Activated CD8-positive, alpha-beta memory T cell treated with anti-CD3 and anti-CD28 coated beads, Interleukin-2, amount 10 ng/mL, durations not matched to agents 7 days and 5 days (primary cell): ENCODE measurements at regions not wholly inside any gene's neighbourhood (a gene's known extent, or its start where the extent isn't known, plus 50 kb on each side); places are given as distances from the start of the nearest gene placed in this dataset.

Source experiments
- ATAC-seq: fragments of 150-1000 bp; cut with Tn5 transposase; one replicate; pipeline ENCODE4 v1.10.0; 2021; ENCODE audit warnings: moderate library complexity
- CTCF ChIA-PET: fragments of 350-600 bp; sonication (Branson Sonifier 250); formaldehyde crosslinking; loops from one replicate; lab custom pipeline; 2021; ENCODE audit warnings: antibody characterized with exemption; lab: Charles Lee
- DNase-seq: peaks from one replicate; pipeline ENCODE4 v3.0.0-alpha.2; 2020
- H3K27ac Mint-ChIP-seq: one replicate; pipeline ENCODE4 v1.8.0; 2021; ENCODE audit warnings: mild to moderate bottlenecking, mixed read lengths
- H3K27me3 Mint-ChIP-seq: one replicate; pipeline ENCODE4 v1.8.0; 2021; ENCODE audit warnings: mixed read lengths
- H3K36me3 Mint-ChIP-seq: one replicate; pipeline ENCODE4 v1.8.0; 2021; ENCODE audit warnings: mild to moderate bottlenecking, mixed read lengths
- H3K4me1 Mint-ChIP-seq: one replicate; pipeline ENCODE4 v1.8.0; 2021; ENCODE audit warnings: mixed read lengths
- H3K4me3 Mint-ChIP-seq: one replicate; pipeline ENCODE4 v1.8.0; 2021; ENCODE audit warnings: mild to moderate bottlenecking, moderate library complexity, mixed read lengths
- H3K9me3 Mint-ChIP-seq: one replicate; pipeline ENCODE4 v1.8.0; 2022; ENCODE audit warnings: low read depth, mixed read lengths

- no peak overlapping the region for H3K27ac Mint-ChIP-seq
- H3K36me3 Mint-ChIP-seq, result peaks cover 8% of the 10 kb centered on the region
- H3K9me3 Mint-ChIP-seq, result no peaks in the 10 kb centered on the region
- DNase-seq (no peak), ATAC-seq (no peak)
- CTCF ChIA-PET, result no interaction called here
- H3K27me3 Mint-ChIP-seq, result no peaks in the 10 kb centered on the region
- H3K4me3 Mint-ChIP-seq, result no peak overlapping the region
- H3K4me1 Mint-ChIP-seq, result peaks cover 36% of the 10 kb centered on the region
These were observed 531.4 kb downstream of the FUT8 start for GRCh38 chr14:65943916-65944410.

- Mint-ChIP-seq H3K4me1 (peaks cover 37% of the 10 kb centered on the region), H3K9me3 (no peaks in the 10 kb centered on the region), H3K4me3 (no peak overlapping the region), H3K36me3 (peaks cover 7% of the 10 kb centered on the region), H3K27ac (no peak overlapping the region), H3K27me3 (no peaks in the 10 kb centered on the region)
- ATAC-seq (no peak), DNase-seq (no peak)
- CTCF ChIA-PET, result interaction anchor here (0.9 kb wide), 1 partner anchor 16 kb away, joined by 4 read pairs; no protein-coding TSS in a partner anchor
These were observed 532.8 kb downstream of the FUT8 start for GRCh38 chr14:65945327-65945726.

GRCh38 chr14:65946494-65946893 is 534.0 kb downstream of the FUT8 start:
- Mint-ChIP-seq H3K36me3 (peaks cover 11% of the 10 kb centered on the region), H3K27ac (no peak overlapping the region), H3K27me3 (no peaks in the 10 kb centered on the region), H3K4me1 (peaks cover 45% of the 10 kb centered on the region), H3K4me3 (no peak overlapping the region), H3K9me3 (no peaks in the 10 kb centered on the region)
- ATAC-seq (no peak), DNase-seq (no peak)
- CTCF ChIA-PET, result no interaction called here

GRCh38 chr14:65948302-65948701 is 535.8 kb downstream of the FUT8 start:
- H3K9me3 Mint-ChIP-seq, result no peaks in the 10 kb centered on the region
- ATAC-seq (no peak), DNase-seq (no peak)
- no peaks in the 10 kb centered on the region for H3K27me3 Mint-ChIP-seq
- peaks cover 13% of the 10 kb centered on the region for H3K36me3 Mint-ChIP-seq
- no peak overlapping the region for H3K27ac Mint-ChIP-seq
- no peak overlapping the region for H3K4me3 Mint-ChIP-seq
- peaks cover 44% of the 10 kb centered on the region for H3K4me1 Mint-ChIP-seq
- CTCF ChIA-PET, result interaction anchor here (0.7 to 5.1 kb wide), 5 partner anchors 12 to 537 kb away, joined by 3 to 55 read pairs (median 3); no protein-coding TSS in a partner anchor

DNA sequence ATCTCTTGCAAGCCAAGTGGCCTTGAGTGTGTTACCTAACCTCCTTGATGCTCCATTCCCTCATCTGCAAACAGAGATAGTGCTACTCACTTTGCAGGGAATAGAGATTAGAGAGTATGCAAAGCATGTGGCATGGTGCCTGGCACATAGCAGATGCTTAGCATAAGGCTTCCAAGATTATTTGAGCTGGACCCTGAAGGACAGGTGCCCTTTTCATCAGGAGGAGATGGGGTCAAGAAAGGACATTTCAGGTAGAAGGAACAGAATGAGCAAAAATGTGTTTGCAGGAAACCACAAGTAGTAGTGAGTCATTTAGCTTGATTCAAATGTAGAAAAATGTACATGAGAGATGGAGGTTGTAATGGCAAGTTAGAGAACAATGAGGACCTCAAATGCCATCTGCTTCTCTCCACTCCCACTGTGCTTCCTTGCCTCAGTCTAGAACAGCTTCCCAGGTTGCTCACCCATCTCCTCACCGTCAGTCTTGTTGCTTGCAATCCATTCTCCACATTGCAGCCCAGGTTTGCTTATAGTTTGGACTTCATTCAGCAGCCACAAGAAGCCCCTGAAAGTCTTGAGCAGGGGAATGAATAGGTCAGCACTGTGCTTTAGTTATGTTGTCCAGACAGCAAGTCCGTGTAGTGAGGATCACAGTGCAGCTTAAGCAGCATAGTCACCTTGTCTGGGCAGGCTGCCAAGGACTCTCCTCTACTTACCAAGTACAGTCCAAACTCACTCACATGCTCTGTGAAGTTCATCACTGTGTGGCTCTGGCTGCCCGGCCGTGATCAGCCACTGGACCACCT is 536.3 kb upstream of the CCDC196 start:
- peaks cover 13% of the 10 kb centered on the region for H3K36me3 Mint-ChIP-seq
- H3K27ac Mint-ChIP-seq, result peak overlapping the region; percentile 92
- DNase-seq, result peak; percentile 69
- ATAC-seq, result peak; percentile 87
- CTCF ChIA-PET, result interaction anchor here (0.5 to 5.1 kb wide), 10 partner anchors 9 to 1584 kb away, joined by 3 to 55 read pairs (median 4); no protein-coding TSS in a partner anchor
- H3K4me1 Mint-ChIP-seq, result peaks cover 39% of the 10 kb centered on the region
- no peak overlapping the region for H3K4me3 Mint-ChIP-seq
- no peaks in the 10 kb centered on the region for H3K27me3 Mint-ChIP-seq
- H3K9me3 Mint-ChIP-seq, result no peaks in the 10 kb centered on the region

- Mint-ChIP-seq H3K9me3 (no peaks in the 10 kb centered on the region), H3K27ac (no peak overlapping the region), H3K4me1 (peaks cover 28% of the 10 kb centered on the region), H3K27me3 (no peaks in the 10 kb centered on the region), H3K4me3 (no peak overlapping the region), H3K36me3 (peaks cover 7% of the 10 kb centered on the region)
- DNase-seq (no peak), ATAC-seq (no peak)
- CTCF ChIA-PET, result interaction anchor here (1.4 kb wide), 1 partner anchor 109 kb away, joined by 4 read pairs; no protein-coding TSS in a partner anchor
These were observed 531.2 kb upstream of the CCDC196 start for GRCh38 chr14:65954942-65955341.

DNA sequence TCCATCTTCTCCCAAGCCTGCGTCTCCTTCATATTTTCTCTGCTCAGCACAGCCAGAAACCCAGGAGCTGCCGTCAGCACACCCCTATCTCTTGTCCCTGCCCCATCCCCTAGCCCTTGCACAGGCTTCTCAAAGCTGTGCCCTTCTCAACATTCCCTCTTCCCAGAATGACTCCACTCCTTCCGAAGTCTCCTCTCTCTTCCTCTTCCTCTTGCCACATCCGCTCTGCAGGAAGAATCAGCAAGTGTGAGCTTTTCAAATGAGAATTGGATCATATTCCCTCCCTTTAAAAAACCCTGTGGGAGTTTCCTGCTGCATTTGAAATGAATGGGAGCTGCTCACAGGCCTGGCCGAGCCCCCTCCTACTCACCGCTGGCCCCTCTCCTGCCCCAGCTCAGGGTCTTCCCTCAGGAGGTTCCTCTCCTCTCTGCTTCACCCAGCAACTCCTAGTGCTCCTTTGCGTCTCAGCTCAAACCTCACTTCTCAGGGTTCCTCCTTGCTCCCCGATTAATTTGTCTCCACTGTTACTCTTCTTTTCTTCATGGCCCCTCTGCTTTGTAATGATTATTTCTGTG is 528.5 kb upstream of the CCDC196 start:
- Mint-ChIP-seq H3K36me3 (peaks cover 1% of the 10 kb centered on the region), H3K4me1 (peaks cover 24% of the 10 kb centered on the region), H3K27me3 (peaks cover 2% of the 10 kb centered on the region), H3K9me3 (no peaks in the 10 kb centered on the region), H3K4me3 (no peak overlapping the region), H3K27ac (no peak overlapping the region)
- DNase-seq, result no peak
- CTCF ChIA-PET, result interaction anchor here (0.7 to 6.3 kb wide), 9 partner anchors 8 to 544 kb away, joined by 3 to 62 read pairs (median 16); partner anchors contain the start of gene FUT8
- no peak for ATAC-seq

DNA sequence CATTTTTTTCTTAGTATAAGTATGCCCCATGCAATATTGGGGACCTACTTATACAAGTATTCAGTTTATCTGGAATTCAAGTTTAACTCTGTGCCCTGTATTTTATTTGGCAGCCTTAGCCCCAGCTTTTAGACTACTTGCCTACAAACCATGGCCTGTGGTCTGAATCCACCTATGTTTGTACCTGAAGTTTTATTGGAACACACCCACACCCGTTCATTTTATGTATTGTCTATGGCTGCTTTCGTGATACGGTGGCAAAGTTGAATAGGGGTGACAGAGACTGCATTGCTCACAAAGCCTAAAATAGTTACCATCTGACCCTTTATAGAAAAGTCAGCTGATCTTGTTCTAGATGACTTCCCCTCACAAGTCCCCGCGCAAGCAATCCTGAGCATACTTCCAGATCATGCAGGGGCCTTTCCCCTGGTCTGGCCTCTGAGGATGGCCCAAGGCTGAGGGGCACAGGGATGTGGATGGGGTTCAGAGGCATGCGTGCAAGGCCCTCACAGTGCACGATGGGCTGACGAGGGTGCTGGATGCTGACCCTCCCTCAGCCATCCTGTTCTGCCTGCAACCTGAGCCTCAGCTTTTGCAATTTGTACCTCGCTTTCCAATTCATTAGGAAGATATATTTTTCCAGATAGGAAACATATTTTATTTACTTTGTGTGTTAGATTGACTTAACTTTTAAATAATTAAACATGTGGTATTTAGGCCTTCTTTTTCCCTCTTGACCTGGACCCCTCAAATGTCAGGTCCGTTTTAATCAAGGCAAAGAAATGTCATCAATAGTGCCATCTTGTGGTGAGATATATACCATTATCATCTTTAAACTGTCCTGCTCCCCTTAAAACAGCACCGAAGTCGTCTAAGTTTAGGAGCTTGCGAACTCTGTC is 527.3 kb upstream of the CCDC196 start:
- Mint-ChIP-seq H3K9me3 (no peaks in the 10 kb centered on the region), H3K4me1 (peaks cover 24% of the 10 kb centered on the region), H3K36me3 (no peaks in the 10 kb centered on the region), H3K27ac (no peak overlapping the region), H3K4me3 (no peak overlapping the region), H3K27me3 (peaks cover 8% of the 10 kb centered on the region)
- DNase-seq, result no peak
- CTCF ChIA-PET, result interaction anchor here (0.6 to 6.3 kb wide), 32 partner anchors 9 to 1136 kb away, joined by 3 to 62 read pairs (median 5); partner anchors contain the start of gene FUT8
- ATAC-seq, result peak; percentile 73

DNA sequence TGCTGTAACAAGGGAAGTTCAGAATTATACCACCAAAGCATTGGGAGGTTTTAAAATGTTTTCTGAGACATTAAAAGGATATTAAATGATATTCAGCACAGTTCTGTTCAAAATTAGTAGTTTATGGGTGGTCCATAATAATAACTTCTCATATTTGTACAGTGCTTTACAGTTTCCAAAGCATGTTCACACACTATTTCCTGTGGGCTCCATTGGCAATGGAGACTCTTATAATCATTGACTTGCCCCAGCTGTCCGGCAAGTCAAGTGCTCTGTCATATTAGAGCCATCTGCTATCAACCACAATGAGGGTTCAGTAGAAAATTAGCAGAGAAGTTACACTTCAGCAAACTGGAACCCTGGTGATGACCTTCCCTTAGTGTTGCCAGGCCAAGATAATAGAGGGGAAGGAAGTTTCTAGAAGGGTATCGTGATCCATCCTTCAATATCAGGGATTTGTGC is 526.6 kb upstream of the CCDC196 start:
- DNase-seq (no peak), ATAC-seq (no peak)
- H3K27ac Mint-ChIP-seq, result no peak overlapping the region

DNA sequence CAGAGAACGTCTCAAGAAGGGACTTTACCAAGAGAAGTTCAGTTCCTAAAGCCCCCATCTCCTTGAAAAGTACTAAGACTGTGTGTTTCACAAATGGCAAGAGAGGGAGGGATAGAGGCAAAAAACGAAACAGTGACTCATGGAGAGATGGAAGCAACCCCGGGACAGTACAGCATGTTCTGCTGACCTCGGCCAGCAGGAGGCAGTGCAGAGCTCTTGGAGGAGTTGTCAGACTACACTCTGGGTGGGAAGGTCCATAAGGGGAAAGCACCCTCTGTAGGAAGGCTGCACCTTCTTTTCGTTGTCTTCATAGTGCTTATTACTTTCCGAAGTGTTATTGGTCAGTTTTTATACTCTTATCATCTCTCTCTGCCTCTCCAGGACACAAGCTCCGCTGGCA is 525.2 kb upstream of the CCDC196 start:
- H3K27me3 Mint-ChIP-seq, result peaks cover 19% of the 10 kb centered on the region

More for the DNA sequence above, 526.6 kb upstream of the CCDC196 start:
- H3K9me3 Mint-ChIP-seq, result no peaks in the 10 kb centered on the region
- no peak overlapping the region for H3K4me3 Mint-ChIP-seq
- no peaks in the 10 kb centered on the region for H3K36me3 Mint-ChIP-seq
- CTCF ChIA-PET, result interaction anchor here (0.6 to 6.3 kb wide), 31 partner anchors 10 to 1136 kb away, joined by 3 to 62 read pairs (median 5); partner anchors contain the start of gene FUT8
- peaks cover 24% of the 10 kb centered on the region for H3K4me1 Mint-ChIP-seq
- H3K27me3 Mint-ChIP-seq, result peaks cover 12% of the 10 kb centered on the region

GRCh38 chr14:65962952-65963351 is 523.2 kb upstream of the CCDC196 start:
- no peak for ATAC-seq
- H3K9me3 Mint-ChIP-seq, result no peaks in the 10 kb centered on the region
- H3K36me3 Mint-ChIP-seq, result no peaks in the 10 kb centered on the region
- H3K27ac Mint-ChIP-seq, result no peak overlapping the region
- peaks cover 26% of the 10 kb centered on the region for H3K4me1 Mint-ChIP-seq
- CTCF ChIA-PET, result interaction anchor here (1.0 kb wide), 1 partner anchor 10 kb away, joined by 3 read pairs; no protein-coding TSS in a partner anchor
- no peak overlapping the region for H3K4me3 Mint-ChIP-seq
- H3K27me3 Mint-ChIP-seq, result peaks cover 21% of the 10 kb centered on the region
- no peak for DNase-seq

More for the DNA sequence above, 525.2 kb upstream of the CCDC196 start:
- DNase-seq (peak; percentile 79), ATAC-seq (peak; percentile 85)
- Mint-ChIP-seq H3K9me3 (no peaks in the 10 kb centered on the region), H3K4me1 (peaks cover 26% of the 10 kb centered on the region), H3K36me3 (no peaks in the 10 kb centered on the region), H3K4me3 (no peak overlapping the region), H3K27ac (peak overlapping the region; percentile 25)
- CTCF ChIA-PET, result interaction anchor here (0.7 to 6.3 kb wide), 25 partner anchors 11 to 797 kb away, joined by 3 to 62 read pairs (median 4); partner anchors contain the start of gene FUT8

- Mint-ChIP-seq H3K27ac (no peak overlapping the region), H3K27me3 (peaks cover 32% of the 10 kb centered on the region), H3K9me3 (no peaks in the 10 kb centered on the region), H3K36me3 (no peaks in the 10 kb centered on the region), H3K4me3 (no peak overlapping the region), H3K4me1 (peaks cover 18% of the 10 kb centered on the region)
- no peak for DNase-seq
- ATAC-seq, result no peak
- CTCF ChIA-PET, result interaction anchor here (1.1 kb wide), 1 partner anchor 140 kb away, joined by 5 read pairs; no protein-coding TSS in a partner anchor
These were observed 521.8 kb upstream of the CCDC196 start for GRCh38 chr14:65964366-65964765.
